ENCODE measurements at regions not wholly inside any gene's neighbourhood (a gene's known extent, or its start where the extent isn't known, plus 50 kb on each side); places are given as distances from the start of the nearest gene placed in this dataset.
"Not testable (repeated sequence)": the region's sequence is repeated elsewhere in the genome, so short reads cannot be mapped to it uniquely, and the experiment has no call there.

- no peak for DNase-seq
- H3K4me3 ChIP-seq (ENCODE audit: insufficient read depth, low read depth, low read length): no peak overlapping the region
- H3K36me3 ChIP-seq (replicated peaks; ENCODE audit: control insufficient read depth, insufficient read depth, low read length): no peaks in the 10 kb centered on the region
- no peaks in the 10 kb centered on the region for H3K27me3 ChIP-seq (ENCODE audit: control insufficient read depth, insufficient read depth, low read length)
Measured at GRCh38 chr12:76939701-76940100, 60.9 kb upstream of the CSRP2 start.

- H3K27me3 ChIP-seq (ENCODE audit: control insufficient read depth, insufficient read depth, low read length): no peaks in the 10 kb centered on the region
- no peak for DNase-seq
Measured at GRCh38 chr12:76936275-76937193, 57.7 kb upstream of the CSRP2 start.

GRCh38 chr12:76933392-76933791, 54.6 kb upstream of the CSRP2 start:
- not testable (repeated sequence) for DNase-seq; H3K4me3 ChIP-seq (ENCODE audit: insufficient read depth, low read depth, low read length); H3K27me3 ChIP-seq (ENCODE audit: control insufficient read depth, insufficient read depth, low read length); H3K36me3 ChIP-seq (replicated peaks; ENCODE audit: control insufficient read depth, insufficient read depth, low read length)

More at GRCh38 chr12:76936275-76937193, 57.7 kb upstream of the CSRP2 start:
- H3K36me3 ChIP-seq (replicated peaks; ENCODE audit: control insufficient read depth, insufficient read depth, low read length): no peaks in the 10 kb centered on the region
- H3K4me3 ChIP-seq (ENCODE audit: insufficient read depth, low read depth, low read length): no peak overlapping the region

- DNase-seq: peak; percentile 43
- Histone ChIP-seq H3K36me3 (replicated peaks; ENCODE audit: control insufficient read depth, insufficient read depth, low read length) (no peaks in the 10 kb centered on the region), H3K4me3 (ENCODE audit: insufficient read depth, low read depth, low read length) (no peak overlapping the region), H3K27me3 (ENCODE audit: control insufficient read depth, insufficient read depth, low read length) (no peaks in the 10 kb centered on the region)
Measured at GRCh38 chr12:76929499-76929898, 50.7 kb upstream of the CSRP2 start.
